SKM-1 treated with dmso at 0.1 percent for 144 hours (cell line): ENCODE measurements at regions not wholly inside any gene's neighbourhood (a gene's known extent, or its start where the extent isn't known, plus 50 kb on each side); places are given as distances from the start of the nearest gene placed in this dataset.

ENCODE experiments used
- DNase-seq: peaks from one replicate; lab custom pipeline; 2025; ENCODE audit not compliant: unreplicated experiment; lab: John Stamatoyannopoulos, UW

- DNase-seq, result no peak
These were observed 163.0 kb upstream of the DACH1 start for GRCh38 chr13:72029981-72030380.

GRCh38 chr13:72025836-72026235 lies 158.8 kb upstream of the DACH1 start:
- DNase-seq, result no peak

- DNase-seq, result no peak
These were observed 156.9 kb upstream of the DACH1 start for GRCh38 chr13:72023895-72024294.

GRCh38 chr13:72005455-72005854 lies 138.5 kb upstream of the DACH1 start:
- no peak for DNase-seq

GRCh38 chr13:72004784-72005374 lies 137.9 kb upstream of the DACH1 start:
- no peak for DNase-seq

GRCh38 chr13:72004246-72004645 lies 137.2 kb upstream of the DACH1 start:
- no peak for DNase-seq

- no peak for DNase-seq
These were observed 131.2 kb upstream of the DACH1 start for GRCh38 chr13:71998223-71998622.

GRCh38 chr13:71979616-71980015 lies 112.6 kb upstream of the DACH1 start:
- DNase-seq, result no peak

- DNase-seq, result no peak
These were observed 110.0 kb upstream of the DACH1 start for GRCh38 chr13:71977028-71977427.

GRCh38 chr13:71967990-71968389 lies 101.0 kb upstream of the DACH1 start:
- no peak for DNase-seq

- no peak for DNase-seq
These were observed 97.6 kb upstream of the DACH1 start for GRCh38 chr13:71964491-71965100.

GRCh38 chr13:71962735-71963134 lies 95.7 kb upstream of the DACH1 start:
- DNase-seq, result no peak

GRCh38 chr13:71962126-71962525 lies 95.1 kb upstream of the DACH1 start:
- no peak for DNase-seq

- no peak for DNase-seq
These were observed 82.4 kb upstream of the DACH1 start for GRCh38 chr13:71949441-71949840.

GRCh38 chr13:71939186-71939585 lies 72.2 kb upstream of the DACH1 start:
- no peak for DNase-seq

GRCh38 chr13:71935166-71935840 lies 68.3 kb upstream of the DACH1 start:
- no peak for DNase-seq

GRCh38 chr13:71924931-71925330 lies 57.9 kb upstream of the DACH1 start:
- DNase-seq, result no peak

GRCh38 chr13:71922194-71922593 lies 55.2 kb upstream of the DACH1 start:
- no peak for DNase-seq
